ENCODE measurements at regions not wholly inside any gene's neighbourhood (a gene's known extent, or its start where the extent isn't known, plus 50 kb on each side); places are given as distances from the start of the nearest gene placed in this dataset.

DNA sequence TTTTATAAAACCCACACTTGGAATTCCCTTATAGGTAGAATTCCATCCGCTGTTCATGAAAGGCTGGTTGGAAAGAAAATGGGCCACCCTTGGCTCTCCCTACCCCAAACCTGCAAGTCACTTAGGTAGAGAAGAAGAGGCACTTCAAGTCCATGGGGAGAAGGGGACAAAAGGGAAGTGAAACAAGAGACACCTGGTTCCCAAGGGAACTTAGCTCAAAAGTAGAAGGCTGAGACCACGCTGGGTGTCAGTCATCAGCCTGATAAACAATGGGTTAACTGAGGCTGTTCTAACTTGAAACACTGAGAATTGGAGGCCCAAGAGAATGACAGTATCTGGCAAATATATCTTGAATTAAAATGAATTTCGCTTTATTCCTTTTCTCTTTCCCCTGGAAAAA, 330.8 kb upstream of the NFE2L3 start:
- ChIA-PET CTCF (no interaction called here), POLR2A (ENCODE audit: unreplicated experiment) (no interaction called here)
- Histone ChIP-seq H3K36me3 (ENCODE audit: low read depth, low read length) (no peaks in the 10 kb centered on the region), H3K9ac (ENCODE audit: low read length) (no peak overlapping the region), H3K27ac (ENCODE audit: low read length) (no peak overlapping the region), H3K79me2 (ENCODE audit: low read length) (no peaks in the 10 kb centered on the region), H3K9me2 (replicated peaks; ENCODE audit: low read length) (no peaks in the 10 kb centered on the region), H2AFZ (ENCODE audit: low read length) (no peak overlapping the region), H3K27me3 (ENCODE audit: low read length) (peaks cover 7% of the 10 kb centered on the region; the same call in 1 of the 2 replicates), H3K4me1 (ENCODE audit: insufficient read depth, low read length) (no peaks in the 10 kb centered on the region), H3K4me3 (ENCODE audit: low read length) (no peak overlapping the region), H3F3A (ENCODE audit: low read length, unreplicated experiment) (no peaks in the 10 kb centered on the region), H3K4me2 (ENCODE audit: low read length) (no peak overlapping the region), H4K20me1 (ENCODE audit: low read length) (no peaks in the 10 kb centered on the region), H3K9me3 (ENCODE audit: low read length) (no peaks in the 10 kb centered on the region)
- intact Hi-C loops (cut with micrococcal nuclease), result no loop called here
- BruUV-seq (replicated peaks), result no TSS peak
- TF ChIP-seq, protein P1, sequence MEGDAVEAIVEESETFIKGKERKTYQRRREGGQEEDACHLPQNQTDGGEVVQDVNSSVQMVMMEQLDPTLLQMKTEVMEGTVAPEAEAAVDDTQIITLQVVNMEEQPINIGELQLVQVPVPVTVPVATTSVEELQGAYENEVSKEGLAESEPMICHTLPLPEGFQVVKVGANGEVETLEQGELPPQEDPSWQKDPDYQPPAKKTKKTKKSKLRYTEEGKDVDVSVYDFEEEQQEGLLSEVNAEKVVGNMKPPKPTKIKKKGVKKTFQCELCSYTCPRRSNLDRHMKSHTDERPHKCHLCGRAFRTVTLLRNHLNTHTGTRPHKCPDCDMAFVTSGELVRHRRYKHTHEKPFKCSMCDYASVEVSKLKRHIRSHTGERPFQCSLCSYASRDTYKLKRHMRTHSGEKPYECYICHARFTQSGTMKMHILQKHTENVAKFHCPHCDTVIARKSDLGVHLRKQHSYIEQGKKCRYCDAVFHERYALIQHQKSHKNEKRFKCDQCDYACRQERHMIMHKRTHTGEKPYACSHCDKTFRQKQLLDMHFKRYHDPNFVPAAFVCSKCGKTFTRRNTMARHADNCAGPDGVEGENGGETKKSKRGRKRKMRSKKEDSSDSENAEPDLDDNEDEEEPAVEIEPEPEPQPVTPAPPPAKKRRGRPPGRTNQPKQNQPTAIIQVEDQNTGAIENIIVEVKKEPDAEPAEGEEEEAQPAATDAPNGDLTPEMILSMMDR (conservative IDR thresholded peaks at IDR 0.05; ENCODE audit: low read depth, low read length), result no peak
- TF ChIP-seq EZH2 (IDR thresholded peaks at IDR 0.05; ENCODE audit: low read length, unreplicated experiment) (no peak), EZH2phosphoT487 (IDR thresholded peaks at IDR 0.05; ENCODE audit: borderline replicate concordance, low read length) (no peak)
- no peak for ATAC-seq
- DNase-seq, result no peak

DNA sequence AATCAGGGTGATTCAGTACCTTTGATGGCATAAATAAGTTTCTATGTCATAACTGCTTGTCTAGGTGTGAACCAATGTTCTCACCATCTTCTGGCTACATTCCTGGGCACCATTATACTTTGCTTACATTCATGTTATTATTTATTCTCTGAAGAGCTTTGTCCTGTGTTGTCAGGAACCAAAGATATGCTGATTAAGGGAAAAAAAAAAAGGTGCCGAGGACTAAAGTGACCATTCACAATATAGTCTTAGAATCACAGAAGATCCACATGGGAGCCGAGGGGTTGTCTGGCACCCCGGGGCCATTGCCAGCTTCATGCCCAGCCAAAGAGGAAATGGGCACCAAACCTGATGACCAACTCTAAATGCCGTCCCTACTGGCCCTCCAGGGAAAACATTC, 329.2 kb upstream of the NFE2L3 start:
- CTCF ChIA-PET, result no interaction called here
- POLR2A ChIA-PET (ENCODE audit: unreplicated experiment), result no interaction called here

DNA sequence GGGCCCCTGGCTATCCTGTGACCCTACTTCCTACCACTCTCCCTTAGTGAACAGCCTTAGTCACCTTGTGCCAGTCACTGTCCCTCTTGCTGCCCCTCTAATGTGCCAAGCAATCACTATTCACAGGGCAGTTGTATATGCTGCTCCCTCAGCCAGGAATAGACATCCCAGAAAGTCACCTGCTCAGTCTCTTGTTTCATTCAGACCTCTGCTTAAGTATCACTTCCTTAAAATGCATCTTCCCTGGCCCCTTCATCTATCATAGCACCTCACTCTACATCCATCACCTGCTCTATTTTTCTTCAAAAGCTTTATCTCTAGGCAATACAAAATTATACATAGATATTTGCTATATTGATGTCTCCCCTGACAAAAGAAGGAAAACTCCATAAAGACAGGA, 328.4 kb upstream of the NFE2L3 start:
- Histone ChIP-seq H3K36me3 (ENCODE audit: low read depth, low read length) (no peaks in the 10 kb centered on the region), H4K20me1 (ENCODE audit: low read length) (no peaks in the 10 kb centered on the region), H3K9me3 (ENCODE audit: low read length) (no peaks in the 10 kb centered on the region), H3K4me2 (ENCODE audit: low read length) (no peak overlapping the region), H3K9me2 (replicated peaks; ENCODE audit: low read length) (no peaks in the 10 kb centered on the region), H2AFZ (ENCODE audit: low read length) (no peak overlapping the region), H3K4me1 (ENCODE audit: insufficient read depth, low read length) (no peaks in the 10 kb centered on the region), H3F3A (ENCODE audit: low read length, unreplicated experiment) (no peaks in the 10 kb centered on the region), H3K9ac (ENCODE audit: low read length) (no peak overlapping the region), H3K27ac (ENCODE audit: low read length) (no peak overlapping the region), H3K4me3 (ENCODE audit: low read length) (no peak overlapping the region), H3K79me2 (ENCODE audit: low read length) (no peaks in the 10 kb centered on the region), H3K27me3 (ENCODE audit: low read length) (peaks cover under 1% of the 10 kb centered on the region; the same call in 1 of the 2 replicates)
- no peak for DNase-seq
- intact Hi-C loops (cut with micrococcal nuclease), result no loop called here
- BruUV-seq (replicated peaks), result no TSS peak
- POLR2A ChIA-PET (ENCODE audit: unreplicated experiment), result no interaction called here
- CTCF ChIA-PET, result no interaction called here
- no peak for ATAC-seq
- no peak for TF ChIP-seq EZH2phosphoT487 (IDR thresholded peaks at IDR 0.05; ENCODE audit: borderline replicate concordance, low read length)
- no peak for TF ChIP-seq EZH2 (IDR thresholded peaks at IDR 0.05; ENCODE audit: low read length, unreplicated experiment)
- TF ChIP-seq, protein P1 (conservative IDR thresholded peaks at IDR 0.05; ENCODE audit: low read depth, low read length), result no peak

More for the DNA sequence above, 329.2 kb upstream of the NFE2L3 start:
- H3K27ac ChIP-seq (ENCODE audit: low read length), result no peak overlapping the region
- no peaks in the 10 kb centered on the region for H4K20me1 ChIP-seq (ENCODE audit: low read length)
- no peaks in the 10 kb centered on the region for H3K36me3 ChIP-seq (ENCODE audit: low read depth, low read length)
- TF ChIP-seq EZH2 (IDR thresholded peaks at IDR 0.05; ENCODE audit: low read length, unreplicated experiment) (no peak), EZH2phosphoT487 (IDR thresholded peaks at IDR 0.05; ENCODE audit: borderline replicate concordance, low read length) (no peak)
- TF ChIP-seq, protein P1 (conservative IDR thresholded peaks at IDR 0.05; ENCODE audit: low read depth, low read length), result no peak
- no peaks in the 10 kb centered on the region for H3K9me2 ChIP-seq (replicated peaks; ENCODE audit: low read length)
- ATAC-seq (no peak), DNase-seq (no peak)
- peaks cover 7% of the 10 kb centered on the region; the same call in 1 of the 2 replicates for H3K27me3 ChIP-seq (ENCODE audit: low read length)
- H3K4me2 ChIP-seq (ENCODE audit: low read length), result no peak overlapping the region
- H3K4me1 ChIP-seq (ENCODE audit: insufficient read depth, low read length), result no peaks in the 10 kb centered on the region
- H3K4me3 ChIP-seq (ENCODE audit: low read length), result no peak overlapping the region
- no TSS peak for BruUV-seq (replicated peaks)
- no peaks in the 10 kb centered on the region for H3F3A ChIP-seq (ENCODE audit: low read length, unreplicated experiment)
- intact Hi-C loops (cut with micrococcal nuclease), result no loop called here
- H3K9me3 ChIP-seq (ENCODE audit: low read length), result no peaks in the 10 kb centered on the region
- no peak overlapping the region for H2AFZ ChIP-seq (ENCODE audit: low read length)
- H3K9ac ChIP-seq (ENCODE audit: low read length), result no peak overlapping the region
- no peaks in the 10 kb centered on the region for H3K79me2 ChIP-seq (ENCODE audit: low read length)

Measured in PC-3 (cell line).